ENCODE measurements at regions not wholly inside any gene's neighbourhood (a gene's known extent, or its start where the extent isn't known, plus 50 kb on each side); places are given as distances from the start of the nearest gene placed in this dataset.

- no peak for TF ChIP-seq POLR2A (IDR thresholded peaks at IDR 0.05)
- TF ChIP-seq, protein P1, sequence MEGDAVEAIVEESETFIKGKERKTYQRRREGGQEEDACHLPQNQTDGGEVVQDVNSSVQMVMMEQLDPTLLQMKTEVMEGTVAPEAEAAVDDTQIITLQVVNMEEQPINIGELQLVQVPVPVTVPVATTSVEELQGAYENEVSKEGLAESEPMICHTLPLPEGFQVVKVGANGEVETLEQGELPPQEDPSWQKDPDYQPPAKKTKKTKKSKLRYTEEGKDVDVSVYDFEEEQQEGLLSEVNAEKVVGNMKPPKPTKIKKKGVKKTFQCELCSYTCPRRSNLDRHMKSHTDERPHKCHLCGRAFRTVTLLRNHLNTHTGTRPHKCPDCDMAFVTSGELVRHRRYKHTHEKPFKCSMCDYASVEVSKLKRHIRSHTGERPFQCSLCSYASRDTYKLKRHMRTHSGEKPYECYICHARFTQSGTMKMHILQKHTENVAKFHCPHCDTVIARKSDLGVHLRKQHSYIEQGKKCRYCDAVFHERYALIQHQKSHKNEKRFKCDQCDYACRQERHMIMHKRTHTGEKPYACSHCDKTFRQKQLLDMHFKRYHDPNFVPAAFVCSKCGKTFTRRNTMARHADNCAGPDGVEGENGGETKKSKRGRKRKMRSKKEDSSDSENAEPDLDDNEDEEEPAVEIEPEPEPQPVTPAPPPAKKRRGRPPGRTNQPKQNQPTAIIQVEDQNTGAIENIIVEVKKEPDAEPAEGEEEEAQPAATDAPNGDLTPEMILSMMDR (IDR thresholded peaks at IDR 0.05), result no peak
Measured at GRCh38 chr20:50450493-50450826, 59.7 kb upstream of the PTPN1 start.
